Activated T-cell treated with anti-CD3 and anti-CD28 coated beads, Interleukin-2, amount 50 U/mL, for 72 hours (primary cell): ENCODE measurements at regions not wholly inside any gene's neighbourhood (a gene's known extent, or its start where the extent isn't known, plus 50 kb on each side); places are given as distances from the start of the nearest gene placed in this dataset.

ENCODE experiments used
- ATAC-seq, 2 donors: fragments of 150-1000 bp; cut with Tn5 transposase; replicated peaks in 1 of 2; 2 replicates each; pipeline ENCODE4 v1.10.0; 2021; ENCODE audit warnings: moderate library complexity in 2 of 2, mild to moderate bottlenecking in 1 of 2
- DNase-seq, 2 donors: peaks; one replicate each; pipeline ENCODE4 v3.0.0; 2021 to 2022; ENCODE audit warnings: mixed read lengths in 1 of 2
- H3K27ac Mint-ChIP-seq: one replicate; pipeline ENCODE4 v1.8.0; 2022; ENCODE audit warnings: mild to moderate bottlenecking, moderate library complexity, mixed read lengths
- H3K27me3 Mint-ChIP-seq: one replicate; pipeline ENCODE4 v1.8.0; 2022; ENCODE audit warnings: low read depth, mixed read lengths
- H3K36me3 Mint-ChIP-seq, 2 donors: one replicate each; pipeline ENCODE4 v1.8.0; 2022; ENCODE audit warnings: mixed read lengths in 2 of 2, mild to moderate bottlenecking in 1 of 2; ENCODE audit not compliant: insufficient read depth in 2 of 2
- H3K4me1 Mint-ChIP-seq: one replicate; pipeline ENCODE4 v1.8.0; 2022; ENCODE audit warnings: low read depth, mixed read lengths
- H3K4me3 Mint-ChIP-seq, 2 donors: one replicate each; pipeline ENCODE4 v1.8.0; 2022; ENCODE audit warnings: mild to moderate bottlenecking in 2 of 2, mixed read lengths in 2 of 2, moderate library complexity in 2 of 2
- H3K9me3 Mint-ChIP-seq, 2 donors: one replicate each; pipeline ENCODE4 v1.8.0; 2022; ENCODE audit warnings: mixed read lengths in 2 of 2

- no peaks in the 10 kb centered on the region for H3K36me3 Mint-ChIP-seq
- no peaks in the 10 kb centered on the region for H3K4me1 Mint-ChIP-seq
- H3K9me3 Mint-ChIP-seq: no peaks in the 10 kb centered on the region
- DNase-seq (no peak), ATAC-seq (no peak)
- H3K27me3 Mint-ChIP-seq: peaks cover 11% of the 10 kb centered on the region
- no peak overlapping the region for H3K27ac Mint-ChIP-seq
- H3K4me3 Mint-ChIP-seq: no peak overlapping the region
These were observed 163.5 kb downstream of the COPRS start for GRCh38 chr17:31695456-31696090.

- no peaks in the 10 kb centered on the region for H3K4me1 Mint-ChIP-seq
- no peaks in the 10 kb centered on the region for H3K27me3 Mint-ChIP-seq
- ATAC-seq (no peak), DNase-seq (no peak)
- H3K36me3 Mint-ChIP-seq: no peaks in the 10 kb centered on the region
- H3K9me3 Mint-ChIP-seq: no peaks in the 10 kb centered on the region
- no peak overlapping the region for H3K27ac Mint-ChIP-seq
- H3K4me3 Mint-ChIP-seq: no peak overlapping the region
These were observed 165.4 kb downstream of the COPRS start for GRCh38 chr17:31693433-31694220.

GRCh38 chr17:31692632-31693031, 166.4 kb downstream of the COPRS start:
- DNase-seq (no peak), ATAC-seq (no peak)
- Mint-ChIP-seq H3K4me3 (no peak overlapping the region), H3K27me3 (no peaks in the 10 kb centered on the region), H3K4me1 (no peaks in the 10 kb centered on the region), H3K27ac (no peak overlapping the region), H3K9me3 (no peaks in the 10 kb centered on the region), H3K36me3 (no peaks in the 10 kb centered on the region)

- Mint-ChIP-seq H3K36me3 (no peaks in the 10 kb centered on the region), H3K4me3 (no peak overlapping the region), H3K27ac (no peak overlapping the region), H3K9me3 (no peaks in the 10 kb centered on the region), H3K27me3 (no peaks in the 10 kb centered on the region), H3K4me1 (no peaks in the 10 kb centered on the region)
- DNase-seq (no peak), ATAC-seq (no peak)
These were observed 167.0 kb downstream of the COPRS start for GRCh38 chr17:31692027-31692426.

- Mint-ChIP-seq H3K27ac (no peak overlapping the region), H3K9me3 (no peaks in the 10 kb centered on the region), H3K27me3 (no peaks in the 10 kb centered on the region), H3K4me1 (no peaks in the 10 kb centered on the region), H3K36me3 (no peaks in the 10 kb centered on the region), H3K4me3 (no peak overlapping the region)
- no peak for ATAC-seq
- DNase-seq: no peak
These were observed 167.7 kb downstream of the COPRS start for GRCh38 chr17:31691251-31691905.

- Mint-ChIP-seq H3K27me3 (peaks cover 3% of the 10 kb centered on the region), H3K36me3 (no peaks in the 10 kb centered on the region), H3K27ac (no peak overlapping the region), H3K4me3 (no peak overlapping the region), H3K4me1 (peaks cover 1% of the 10 kb centered on the region), H3K9me3 (no peaks in the 10 kb centered on the region)
- ATAC-seq (peak; percentile 44 to 45), DNase-seq (no peak)
These were observed 168.9 kb downstream of the COPRS start for GRCh38 chr17:31690151-31690551.

- DNase-seq (no peak), ATAC-seq (no peak)
- H3K36me3 Mint-ChIP-seq: no peaks in the 10 kb centered on the region
- H3K27ac Mint-ChIP-seq: no peak overlapping the region
- H3K27me3 Mint-ChIP-seq: peaks cover 18% of the 10 kb centered on the region
- no peaks in the 10 kb centered on the region for H3K9me3 Mint-ChIP-seq
- no peak overlapping the region for H3K4me3 Mint-ChIP-seq
- peaks cover 10% of the 10 kb centered on the region for H3K4me1 Mint-ChIP-seq
These were observed 170.3 kb downstream of the COPRS start for GRCh38 chr17:31688701-31689100.

- DNase-seq (no peak), ATAC-seq (no peak)
- Mint-ChIP-seq H3K4me1 (peaks cover 10% of the 10 kb centered on the region), H3K36me3 (no peaks in the 10 kb centered on the region), H3K9me3 (no peaks in the 10 kb centered on the region), H3K4me3 (no peak overlapping the region), H3K27me3 (peaks cover 29% of the 10 kb centered on the region), H3K27ac (no peak overlapping the region)
These were observed 171.4 kb downstream of the COPRS start for GRCh38 chr17:31687505-31688126.

GRCh38 chr17:31686495-31686894, 172.5 kb downstream of the COPRS start:
- Mint-ChIP-seq H3K36me3 (no peaks in the 10 kb centered on the region), H3K27me3 (peaks cover 35% of the 10 kb centered on the region), H3K27ac (no peak overlapping the region), H3K9me3 (no peaks in the 10 kb centered on the region), H3K4me1 (peaks cover 10% of the 10 kb centered on the region), H3K4me3 (no peak overlapping the region)
- DNase-seq (no peak), ATAC-seq (no peak)

- H3K27me3 Mint-ChIP-seq: peaks cover 42% of the 10 kb centered on the region
- H3K4me1 Mint-ChIP-seq: peaks cover 18% of the 10 kb centered on the region
- peaks cover 0 to 3% of the 10 kb centered on the region in 2 donors for H3K36me3 Mint-ChIP-seq
- DNase-seq: no peak
- H3K4me3 Mint-ChIP-seq: no peak overlapping the region
- no peak overlapping the region for H3K27ac Mint-ChIP-seq
- H3K9me3 Mint-ChIP-seq: no peaks in the 10 kb centered on the region
- no peak for ATAC-seq
These were observed 174.1 kb downstream of the COPRS start for GRCh38 chr17:31684901-31685300.

- Mint-ChIP-seq H3K4me3 (peak overlapping the region; percentile 37 to 67), H3K9me3 (no peaks in the 10 kb centered on the region), H3K4me1 (peaks cover 39% of the 10 kb centered on the region), H3K27ac (peak overlapping the region; percentile 66), H3K27me3 (peaks cover 54% of the 10 kb centered on the region), H3K36me3 (peaks cover 0 to 3% of the 10 kb centered on the region in 2 donors)
- DNase-seq: peak; percentile 62 to 67
- ATAC-seq: peak; percentile 89 to 93
These were observed 178.9 kb downstream of the COPRS start for GRCh38 chr17:31680126-31680525.

- DNase-seq: no peak
- Mint-ChIP-seq H3K36me3 (peaks cover 0 to 3% of the 10 kb centered on the region in 2 donors), H3K27ac (no peak overlapping the region), H3K9me3 (no peaks in the 10 kb centered on the region), H3K4me1 (peaks cover 39% of the 10 kb centered on the region), H3K4me3 (peak overlapping the region in 1 of 2 donors; percentile 67), H3K27me3 (peaks cover 53% of the 10 kb centered on the region)
- ATAC-seq: no peak
These were observed 179.4 kb downstream of the COPRS start for GRCh38 chr17:31679667-31680066.

- no peak for ATAC-seq
- no peak for DNase-seq
- H3K27ac Mint-ChIP-seq: no peak overlapping the region
- peaks cover 36% of the 10 kb centered on the region for H3K4me1 Mint-ChIP-seq
- H3K27me3 Mint-ChIP-seq: peaks cover 50% of the 10 kb centered on the region
- no peaks in the 10 kb centered on the region for H3K9me3 Mint-ChIP-seq
- H3K4me3 Mint-ChIP-seq: no peak overlapping the region
- peaks cover 0 to 3% of the 10 kb centered on the region in 2 donors for H3K36me3 Mint-ChIP-seq
These were observed 180.6 kb downstream of the COPRS start for GRCh38 chr17:31678431-31678830.
